ENCODE measurements at regions not wholly inside any gene's neighbourhood (a gene's known extent, or its start where the extent isn't known, plus 50 kb on each side); places are given as distances from the start of the nearest gene placed in this dataset.
A peak's percentile ranks its signal among the peaks of the same experiment; 100 is the strongest.

DNA sequence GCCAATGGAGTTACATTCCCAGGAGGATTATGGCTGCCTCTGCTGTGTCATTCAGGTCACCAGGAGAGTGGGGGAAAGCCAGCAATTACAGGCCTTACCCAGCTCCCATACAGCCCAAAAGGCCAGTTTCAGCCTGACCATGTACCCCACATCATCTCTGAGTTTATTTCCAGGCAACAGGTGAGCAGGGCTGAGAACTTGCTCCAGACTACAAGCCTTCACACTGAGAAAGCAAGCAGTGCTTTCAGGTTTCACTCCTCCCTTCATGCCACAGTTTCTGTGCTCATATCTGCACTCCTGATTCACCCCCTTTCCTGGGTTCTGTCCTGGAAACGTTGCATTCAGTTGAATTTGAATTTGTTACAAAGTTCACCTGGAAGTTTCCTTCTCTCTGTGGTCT lies 68.1 kb upstream of the ABI3BP start:
- no peak for TF ChIP-seq POLR2A (IDR thresholded peaks at IDR 0.05; ENCODE audit: low read depth, low read length)
- FAIRE-seq: no peak
- no peak for DNase-seq (ENCODE audit: insufficient read length, low spot score)

DNA sequence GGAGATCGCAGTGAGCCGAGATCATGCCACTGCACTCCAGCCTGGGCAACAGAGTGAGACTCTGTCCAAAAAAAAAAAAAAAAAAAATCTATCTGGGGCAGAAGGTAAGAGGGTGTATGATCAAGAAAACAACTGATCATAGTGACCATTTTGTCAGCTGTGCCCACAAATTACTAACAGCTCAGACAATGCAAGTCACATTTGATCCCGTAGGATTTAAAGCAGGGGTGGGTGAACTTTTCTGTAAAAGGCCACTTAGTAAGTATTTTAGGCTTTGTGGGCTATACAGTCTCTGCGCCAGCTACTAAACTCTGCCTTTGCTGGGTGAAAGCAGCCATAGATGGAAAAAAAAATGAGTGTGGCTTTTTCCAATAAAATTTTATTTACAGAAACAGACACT lies 57.6 kb upstream of the ABI3BP start:
- no peak for FAIRE-seq
- no peak for TF ChIP-seq POLR2A (IDR thresholded peaks at IDR 0.05; ENCODE audit: low read depth, low read length)
- DNase-seq (ENCODE audit: insufficient read length, low spot score): no peak

DNA sequence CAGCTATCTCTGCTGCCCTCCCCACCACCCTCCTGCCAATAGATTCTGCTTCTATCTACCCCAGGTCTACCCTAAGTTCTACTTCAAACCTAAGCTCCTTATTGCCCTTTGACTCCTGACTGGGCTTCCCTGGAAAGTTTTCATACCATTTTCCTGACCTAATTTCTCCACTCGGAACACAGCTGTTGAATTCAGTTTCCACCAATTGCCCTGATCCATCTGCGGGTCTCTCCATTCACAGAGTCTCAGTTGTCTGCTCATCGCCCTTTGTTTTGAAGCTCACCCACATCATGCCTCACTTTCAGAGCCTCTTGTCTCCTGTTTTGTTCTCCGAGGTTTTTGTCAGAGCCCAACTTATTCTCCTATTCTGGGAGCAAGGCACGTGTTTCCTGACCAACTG lies 56.8 kb upstream of the ABI3BP start:
- DNase-seq (ENCODE audit: insufficient read length, low spot score) (no peak), FAIRE-seq (no peak)
- no peak for TF ChIP-seq POLR2A (IDR thresholded peaks at IDR 0.05; ENCODE audit: low read depth, low read length)

GRCh38 chr3:101049532-101049931 lies 56.3 kb upstream of the ABI3BP start:
- no peak for FAIRE-seq
- no peak for TF ChIP-seq POLR2A (IDR thresholded peaks at IDR 0.05; ENCODE audit: low read depth, low read length)
- no peak for DNase-seq (ENCODE audit: insufficient read length, low spot score)

DNA sequence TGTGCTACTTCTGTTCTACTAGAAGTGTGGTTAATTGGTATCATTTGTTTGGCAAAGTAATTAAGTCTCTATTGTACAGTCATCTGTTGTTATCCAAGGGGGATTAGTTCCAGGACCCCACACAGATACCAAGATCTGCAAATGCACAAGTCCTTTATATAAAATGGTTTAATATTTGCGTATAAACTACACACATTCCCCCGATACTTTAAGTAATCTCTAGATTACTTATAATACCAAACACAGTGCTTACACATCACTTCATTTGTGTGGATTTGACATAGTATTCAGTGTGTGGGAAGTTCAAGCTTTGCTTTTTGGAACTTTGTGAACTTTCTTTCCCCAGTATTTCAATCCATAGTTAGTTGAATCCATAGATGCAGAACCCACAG lies 50.5 kb upstream of the ABI3BP start:
- FAIRE-seq: no peak
- DNase-seq (ENCODE audit: insufficient read length, low spot score): no peak
- TF ChIP-seq POLR2A (IDR thresholded peaks at IDR 0.05; ENCODE audit: low read depth, low read length): no peak

DNA sequence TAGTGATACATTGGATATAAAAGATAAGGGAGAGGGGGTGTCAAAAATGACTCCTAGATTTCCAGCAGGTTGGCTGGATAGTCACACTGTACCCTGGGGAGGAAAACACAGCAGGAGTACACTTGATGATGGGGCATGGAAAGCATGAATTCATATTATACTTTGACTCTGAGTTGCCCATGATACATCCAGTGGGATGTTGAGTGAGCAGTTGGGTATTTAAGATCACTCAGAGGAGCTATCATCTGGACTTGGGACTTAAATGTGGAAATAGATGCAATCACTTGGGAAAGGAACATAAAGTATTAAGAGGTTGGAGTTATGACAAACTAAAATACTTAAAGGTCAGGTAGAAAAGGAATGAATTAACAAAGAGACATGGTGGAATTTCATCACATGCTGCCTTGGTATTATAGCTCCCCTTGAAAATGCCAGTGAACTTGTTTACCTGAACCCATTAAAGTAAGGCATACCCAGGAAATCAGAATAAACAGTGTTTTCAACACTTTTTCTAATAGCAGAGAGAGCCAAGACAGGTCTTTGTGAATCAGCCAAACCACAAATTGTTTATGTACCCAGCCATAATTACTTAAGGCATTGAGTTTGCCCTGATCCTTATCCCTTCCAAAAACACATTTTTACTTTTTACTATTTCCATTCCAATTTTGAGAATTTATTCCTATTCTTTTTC lies 49.9 kb upstream of the ABI3BP start:
- no peak for TF ChIP-seq POLR2A (IDR thresholded peaks at IDR 0.05; ENCODE audit: low read depth, low read length)
- FAIRE-seq: peak; percentile 85

More for the DNA sequence above, 49.9 kb upstream of the ABI3BP start:
- no peak for DNase-seq (ENCODE audit: insufficient read length, low spot score)
